Hepatocyte (in vitro differentiated cells): ENCODE measurements at regions not wholly inside any gene's neighbourhood (a gene's known extent, or its start where the extent isn't known, plus 50 kb on each side); places are given as distances from the start of the nearest gene placed in this dataset.
A peak's percentile ranks its signal among the peaks of the same experiment; 100 is the strongest.

Experiments used
- DNase-seq: peaks from one replicate; pipeline ENCODE4 v3.0.0-alpha.2; 2016; ENCODE audit warnings: low spot score
- H2AFZ ChIP-seq: fragments of 200-600 bp; sonication (generic); 2 replicates; pipeline ENCODE4 v1.6.0; 2016; ENCODE audit warnings: antibody characterized with exemption, mild to moderate bottlenecking
- H3K27ac ChIP-seq: fragments of 200-600 bp; sonication (generic); 2 replicates; pipeline ENCODE4 v1.5.1; 2016; ENCODE audit warnings: mild to moderate bottlenecking
- H3K27me3 ChIP-seq: fragments of 200-600 bp; sonication (generic); 2 replicates; pipeline ENCODE4 v1.6.1; 2016
- H3K36me3 ChIP-seq: fragments of 200-600 bp; sonication (generic); replicated peaks from 2 replicates; pipeline ENCODE4 v1.5.1; 2016; ENCODE audit warnings: low read depth; ENCODE audit not compliant: insufficient read depth
- H3K4me1 ChIP-seq: fragments of 200-600 bp; sonication (generic); 2 replicates; pipeline ENCODE4 v1.5.1; 2016; ENCODE audit warnings: mild to moderate bottlenecking, moderate library complexity; ENCODE audit not compliant: insufficient read depth
- H3K4me2 ChIP-seq: fragments of 200-600 bp; sonication (generic); 2 replicates; pipeline ENCODE4 v1.6.0; 2016
- H3K4me3 ChIP-seq: fragments of 200-600 bp; sonication (generic); 2 replicates; pipeline ENCODE4 v1.5.1; 2016; ENCODE audit warnings: mild to moderate bottlenecking
- H3K79me2 ChIP-seq: fragments of 200-600 bp; sonication (generic); 2 replicates; pipeline ENCODE4 v1.6.0; 2017; ENCODE audit warnings: mild to moderate bottlenecking
- H3K9me2 ChIP-seq: fragments of 200-600 bp; sonication (generic); replicated peaks from 2 replicates; pipeline ENCODE4 v1.6.0; 2017; ENCODE audit warnings: mild to moderate bottlenecking; ENCODE audit not compliant: insufficient read depth
- H3K9me3 ChIP-seq: fragments of 200-600 bp; sonication (generic); 2 replicates; pipeline ENCODE4 v1.5.1; 2016; ENCODE audit warnings: low read depth, mild to moderate bottlenecking
- H4K20me1 ChIP-seq: fragments of 200-600 bp; sonication (generic); 2 replicates; pipeline ENCODE4 v1.6.0; 2016; ENCODE audit warnings: mild to moderate bottlenecking; ENCODE audit not compliant: insufficient read depth, poor library complexity, severe bottlenecking
- EZH2 ChIP-seq: fragments of 200-600 bp; sonication (generic); IDR thresholded peaks from 2 replicates; pipeline ENCODE4 v1.6.1; 2016; ENCODE audit warnings: antibody characterized with exemption, mild to moderate bottlenecking, borderline replicate concordance
- EZH2phosphoT487 ChIP-seq: fragments of 200-600 bp; sonication (generic); IDR thresholded peaks from one replicate; pipeline ENCODE4 v1.6.1; 2018; ENCODE audit warnings: antibody characterized with exemption, mild to moderate bottlenecking, low read depth, moderate library complexity; ENCODE audit not compliant: unreplicated experiment, severe bottlenecking
- WGBS: methylation state at CpG from one replicate; pipeline ENCODE4 v1.1.6; 2016; ENCODE audit warnings: low lambda C conversion rate; ENCODE audit errors: missing lambda C conversion rate; 5-methylcytosine and 5-hydroxymethylcytosine counted together
- TF ChIP-seq, protein P1 (sequence below): fragments of 200-600 bp; sonication (generic); IDR thresholded peaks from 2 replicates; pipeline ENCODE4 v1.5.1; 2016; ENCODE audit warnings: antibody characterized with exemption, mild to moderate bottlenecking; ENCODE audit not compliant: poor library complexity

DNA sequence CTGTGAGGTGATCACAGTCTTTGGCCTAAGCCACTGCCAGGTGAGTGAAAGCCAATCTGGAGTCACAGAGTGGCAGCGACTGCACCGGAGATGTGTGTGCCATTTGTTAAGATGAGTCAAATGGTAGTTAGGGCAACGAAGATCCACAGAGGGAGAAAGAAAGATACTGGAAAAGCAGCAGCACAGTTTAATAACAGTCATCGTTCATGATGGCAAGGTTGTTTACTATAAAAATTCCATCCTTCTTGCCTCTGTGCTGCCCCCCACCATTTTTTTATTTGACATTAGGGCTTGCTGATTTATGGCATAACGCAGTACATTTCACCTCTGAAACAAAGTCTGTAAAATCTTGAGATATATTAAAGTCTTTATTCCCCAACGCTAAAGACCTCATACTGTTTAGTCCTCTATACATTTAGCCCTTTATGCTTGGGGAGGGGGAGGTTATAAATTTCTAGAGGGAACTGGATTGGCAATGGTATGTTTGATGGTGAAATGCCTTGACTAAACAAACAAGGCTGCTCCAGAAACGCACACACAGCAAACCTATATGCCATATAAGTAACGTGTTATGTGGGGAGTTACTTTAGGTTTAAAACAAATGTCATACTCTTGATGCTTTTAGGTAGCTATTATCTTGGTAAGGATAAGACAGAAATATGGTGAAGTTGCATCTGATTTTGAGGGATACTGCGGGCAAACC, 55.8 kb upstream of the ABL1 start:
- peak overlapping the region; percentile 26 for H3K4me2 ChIP-seq
- H3K79me2 ChIP-seq, result peaks cover 54% of the 10 kb centered on the region
- H3K27ac ChIP-seq, result peak overlapping the region; percentile 88
- H3K9me2 ChIP-seq, result no peaks in the 10 kb centered on the region
- no peaks in the 10 kb centered on the region for H3K36me3 ChIP-seq
- TF ChIP-seq EZH2phosphoT487, result no peak
- no peak for TF ChIP-seq EZH2
- TF ChIP-seq, protein P1, sequence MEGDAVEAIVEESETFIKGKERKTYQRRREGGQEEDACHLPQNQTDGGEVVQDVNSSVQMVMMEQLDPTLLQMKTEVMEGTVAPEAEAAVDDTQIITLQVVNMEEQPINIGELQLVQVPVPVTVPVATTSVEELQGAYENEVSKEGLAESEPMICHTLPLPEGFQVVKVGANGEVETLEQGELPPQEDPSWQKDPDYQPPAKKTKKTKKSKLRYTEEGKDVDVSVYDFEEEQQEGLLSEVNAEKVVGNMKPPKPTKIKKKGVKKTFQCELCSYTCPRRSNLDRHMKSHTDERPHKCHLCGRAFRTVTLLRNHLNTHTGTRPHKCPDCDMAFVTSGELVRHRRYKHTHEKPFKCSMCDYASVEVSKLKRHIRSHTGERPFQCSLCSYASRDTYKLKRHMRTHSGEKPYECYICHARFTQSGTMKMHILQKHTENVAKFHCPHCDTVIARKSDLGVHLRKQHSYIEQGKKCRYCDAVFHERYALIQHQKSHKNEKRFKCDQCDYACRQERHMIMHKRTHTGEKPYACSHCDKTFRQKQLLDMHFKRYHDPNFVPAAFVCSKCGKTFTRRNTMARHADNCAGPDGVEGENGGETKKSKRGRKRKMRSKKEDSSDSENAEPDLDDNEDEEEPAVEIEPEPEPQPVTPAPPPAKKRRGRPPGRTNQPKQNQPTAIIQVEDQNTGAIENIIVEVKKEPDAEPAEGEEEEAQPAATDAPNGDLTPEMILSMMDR, result no peak
- DNase-seq, result peak; percentile 37
- 32% methylated on average over 9 of the region's 9 CpGs for WGBS
- peaks cover 8% of the 10 kb centered on the region for H3K9me3 ChIP-seq
- no peak overlapping the region for H2AFZ ChIP-seq
- H3K27me3 ChIP-seq, result no peaks in the 10 kb centered on the region
- no peaks in the 10 kb centered on the region for H4K20me1 ChIP-seq
- H3K4me3 ChIP-seq, result no peak overlapping the region
- peaks cover 24% of the 10 kb centered on the region for H3K4me1 ChIP-seq

DNA sequence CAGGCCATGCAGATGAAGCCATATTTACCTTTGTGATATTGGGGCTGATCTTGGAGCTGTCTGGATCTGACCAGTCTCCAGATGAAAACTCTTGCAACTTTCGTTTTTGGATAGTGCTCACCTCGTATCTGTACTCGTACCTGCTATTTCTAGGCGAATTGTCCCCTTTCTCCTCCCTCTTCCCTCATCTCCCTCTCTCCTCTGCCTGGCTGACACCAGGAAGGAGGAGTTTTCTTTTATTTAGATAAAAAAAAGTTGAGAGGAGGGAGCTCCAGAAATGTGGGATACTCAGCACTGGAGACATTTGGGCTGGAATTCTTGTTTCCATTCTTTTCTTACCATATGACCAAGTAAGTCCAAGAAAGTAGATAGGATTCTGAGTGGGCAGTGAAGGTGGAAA, 54.6 kb upstream of the ABL1 start:
- DNase-seq, result no peak
- H3K27ac ChIP-seq, result peak overlapping the region; percentile 88
- H3K4me2 ChIP-seq, result peak overlapping the region; percentile 56
- TF ChIP-seq, protein P1, result no peak
- TF ChIP-seq EZH2phosphoT487 (no peak), EZH2 (no peak)
- no peak overlapping the region for H2AFZ ChIP-seq
- H3K27me3 ChIP-seq, result no peaks in the 10 kb centered on the region
- no peak overlapping the region for H3K4me3 ChIP-seq
- H3K79me2 ChIP-seq, result peaks cover 54% of the 10 kb centered on the region
- no peaks in the 10 kb centered on the region for H3K36me3 ChIP-seq
- WGBS, result 75% methylated on average over 4 of the region's 4 CpGs
- H3K9me2 ChIP-seq, result no peaks in the 10 kb centered on the region
- no peaks in the 10 kb centered on the region for H4K20me1 ChIP-seq
- peaks cover 24% of the 10 kb centered on the region for H3K4me1 ChIP-seq
- peaks cover 4% of the 10 kb centered on the region for H3K9me3 ChIP-seq

DNA sequence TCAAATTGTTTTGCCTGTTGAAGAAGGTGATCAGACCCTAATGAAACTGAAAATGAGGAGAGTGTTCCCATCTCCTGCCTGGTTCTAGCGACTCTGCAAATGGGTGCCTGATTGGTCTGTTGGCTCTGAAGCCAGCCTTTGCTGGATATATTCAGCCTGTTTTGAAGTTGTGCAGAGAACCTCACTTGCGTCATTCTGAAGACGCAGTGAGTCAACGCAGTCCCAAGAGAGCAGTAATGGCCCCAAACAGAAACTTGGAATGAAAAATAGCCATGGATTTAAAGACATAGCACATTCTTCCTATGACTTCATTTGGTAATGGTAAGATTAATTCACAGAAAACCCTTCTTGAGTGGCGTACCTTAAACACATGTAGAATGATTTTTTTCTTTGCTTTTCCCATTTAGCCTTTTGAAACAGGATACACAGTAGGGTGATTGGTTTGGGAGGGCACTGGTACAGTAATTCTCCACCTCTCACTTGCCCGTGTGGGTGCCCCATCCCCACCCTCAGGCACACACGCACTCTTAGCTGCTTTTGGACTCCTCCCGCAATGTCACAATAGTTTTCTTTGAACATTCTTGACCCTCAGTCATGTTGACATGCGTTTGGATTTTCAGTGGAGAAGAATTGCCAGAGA, 54.1 kb upstream of the ABL1 start:
- no peak overlapping the region for H2AFZ ChIP-seq
- H3K79me2 ChIP-seq, result peaks cover 54% of the 10 kb centered on the region
- H3K27ac ChIP-seq, result peak overlapping the region; percentile 88
- H3K27me3 ChIP-seq, result no peaks in the 10 kb centered on the region
- 62% methylated on average over 9 of the region's 9 CpGs for WGBS
- H3K4me1 ChIP-seq, result peaks cover 24% of the 10 kb centered on the region
- no peaks in the 10 kb centered on the region for H3K36me3 ChIP-seq
- H4K20me1 ChIP-seq, result no peaks in the 10 kb centered on the region
- TF ChIP-seq EZH2, result no peak
- TF ChIP-seq EZH2phosphoT487, result no peak
- TF ChIP-seq, protein P1, result no peak
- peak overlapping the region; percentile 56 for H3K4me2 ChIP-seq
- H3K4me3 ChIP-seq, result no peak overlapping the region
- peak; percentile 71 for DNase-seq
- no peaks in the 10 kb centered on the region for H3K9me3 ChIP-seq
- H3K9me2 ChIP-seq, result no peaks in the 10 kb centered on the region
